ENCODE measurements at regions not wholly inside any gene's neighbourhood (a gene's known extent, or its start where the extent isn't known, plus 50 kb on each side); places are given as distances from the start of the nearest gene placed in this dataset.

GRCh38 chr20:41978875-41979274 lies 360.7 kb upstream of the CHD6 start:
- TF ChIP-seq EZH2 (IDR thresholded peaks at IDR 0.05) (no peak), POLR2AphosphoS5 (IDR thresholded peaks at IDR 0.05; ENCODE audit: borderline replicate concordance, low read depth, low read length) (no peak), FOXP2 (optimal IDR thresholded peaks at IDR 0.05; ENCODE audit: control extremely low read depth, extremely low read length, insufficient read depth) (no peak)

Data from SK-N-MC (cell line).